IMR-90 (cell line): ENCODE measurements at regions not wholly inside any gene's neighbourhood (a gene's known extent, or its start where the extent isn't known, plus 50 kb on each side); places are given as distances from the start of the nearest gene placed in this dataset.

Experiments used
- BHLHE40 ChIP-seq: fragments of 150-350 bp; IDR thresholded peaks from 2 replicates; pipeline ENCODE4 v1.6.1; 2016; ENCODE audit warnings: mild to moderate bottlenecking, low read depth, low read length
- CEBPB ChIP-seq: IDR thresholded peaks from 2 replicates; pipeline ENCODE4 v1.6.1; 2012; ENCODE audit warnings: low read depth, low read length, improper control_type of control experiment
- CTCF ChIP-seq: conservative IDR thresholded peaks from 2 replicates; pipeline ENCODE4 v1.5.1; 2012; ENCODE audit warnings: mild to moderate bottlenecking, low read depth, low read length, improper control_type of control experiment
- ELK1 ChIP-seq: fragments of 150-350 bp; IDR thresholded peaks from 2 replicates; pipeline ENCODE4 v1.6.1; 2016; ENCODE audit warnings: low read depth, mild to moderate bottlenecking, low read length, moderate library complexity, borderline replicate concordance
- FOS ChIP-seq: fragments of 150-350 bp; IDR thresholded peaks from 2 replicates; pipeline ENCODE4 v1.6.1; 2016; ENCODE audit warnings: low read depth, low read length
- MAFK ChIP-seq: IDR thresholded peaks from 2 replicates; pipeline ENCODE4 v1.6.1; 2012; ENCODE audit warnings: low read depth, low read length, improper control_type of control experiment
- MXI1 ChIP-seq: IDR thresholded peaks from 2 replicates; pipeline ENCODE4 v1.6.1; 2012; ENCODE audit warnings: low read depth, mild to moderate bottlenecking, low read length, moderate library complexity, borderline replicate concordance
- NFE2L2 ChIP-seq: fragments of 150-350 bp; IDR thresholded peaks from 2 replicates; pipeline ENCODE4 v1.6.1; 2016; ENCODE audit warnings: low read depth, mild to moderate bottlenecking, low read length
- POLR2A ChIP-seq: IDR thresholded peaks from 2 replicates; pipeline ENCODE4 v1.6.1; 2012; ENCODE audit warnings: mild to moderate bottlenecking, low read depth, low read length
- RAD21 ChIP-seq: IDR thresholded peaks from 2 replicates; pipeline ENCODE4 v1.6.1; 2012; ENCODE audit warnings: low read length, improper control_type of control experiment

- no peak for TF ChIP-seq CTCF
- TF ChIP-seq POLR2A: no peak
- TF ChIP-seq RAD21: no peak
- TF ChIP-seq ELK1: no peak
- no peak for TF ChIP-seq FOS
- no peak for TF ChIP-seq BHLHE40
- no peak for TF ChIP-seq CEBPB
- TF ChIP-seq MAFK: no peak
- no peak for TF ChIP-seq NFE2L2
- no peak for TF ChIP-seq MXI1
Observed at GRCh38 chr5:159775890-159776289, 140.4 kb upstream of the ADRA1B start.
